ENCODE measurements at regions not wholly inside any gene's neighbourhood (a gene's known extent, or its start where the extent isn't known, plus 50 kb on each side); places are given as distances from the start of the nearest gene placed in this dataset.

GRCh38 chr3:40631341-40631995 is 106.7 kb downstream of the ZNF621 start:
- TF ChIP-seq, protein P1, sequence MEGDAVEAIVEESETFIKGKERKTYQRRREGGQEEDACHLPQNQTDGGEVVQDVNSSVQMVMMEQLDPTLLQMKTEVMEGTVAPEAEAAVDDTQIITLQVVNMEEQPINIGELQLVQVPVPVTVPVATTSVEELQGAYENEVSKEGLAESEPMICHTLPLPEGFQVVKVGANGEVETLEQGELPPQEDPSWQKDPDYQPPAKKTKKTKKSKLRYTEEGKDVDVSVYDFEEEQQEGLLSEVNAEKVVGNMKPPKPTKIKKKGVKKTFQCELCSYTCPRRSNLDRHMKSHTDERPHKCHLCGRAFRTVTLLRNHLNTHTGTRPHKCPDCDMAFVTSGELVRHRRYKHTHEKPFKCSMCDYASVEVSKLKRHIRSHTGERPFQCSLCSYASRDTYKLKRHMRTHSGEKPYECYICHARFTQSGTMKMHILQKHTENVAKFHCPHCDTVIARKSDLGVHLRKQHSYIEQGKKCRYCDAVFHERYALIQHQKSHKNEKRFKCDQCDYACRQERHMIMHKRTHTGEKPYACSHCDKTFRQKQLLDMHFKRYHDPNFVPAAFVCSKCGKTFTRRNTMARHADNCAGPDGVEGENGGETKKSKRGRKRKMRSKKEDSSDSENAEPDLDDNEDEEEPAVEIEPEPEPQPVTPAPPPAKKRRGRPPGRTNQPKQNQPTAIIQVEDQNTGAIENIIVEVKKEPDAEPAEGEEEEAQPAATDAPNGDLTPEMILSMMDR (IDR thresholded peaks at IDR 0.05; ENCODE audit: borderline replicate concordance, control extremely low read depth, extremely low read depth, insufficient read depth, missing control alignments) = no peak
- DNase-seq (ENCODE audit: low spot score) = no peak
- in situ Hi-C loops (cut with MboI; ENCODE audit: low sequenced_read_pairs, unreplicated experiment) = no loop called here

GRCh38 chr3:40637906-40638305 is 113.1 kb downstream of the ZNF621 start:
- in situ Hi-C loops (cut with MboI; ENCODE audit: low sequenced_read_pairs, unreplicated experiment) = no loop called here
- DNase-seq (ENCODE audit: low spot score) = no peak
- TF ChIP-seq, protein P1 (IDR thresholded peaks at IDR 0.05; ENCODE audit: borderline replicate concordance, control extremely low read depth, extremely low read depth, insufficient read depth, missing control alignments) = no peak

GRCh38 chr3:40639006-40639405 is 114.2 kb downstream of the ZNF621 start:
- TF ChIP-seq, protein P1 (IDR thresholded peaks at IDR 0.05; ENCODE audit: borderline replicate concordance, control extremely low read depth, extremely low read depth, insufficient read depth, missing control alignments) = no peak
- DNase-seq (ENCODE audit: low spot score) = no peak
- in situ Hi-C loops (cut with MboI; ENCODE audit: low sequenced_read_pairs, unreplicated experiment) = no loop called here

- in situ Hi-C loops (cut with MboI; ENCODE audit: low sequenced_read_pairs, unreplicated experiment) = no loop called here
- TF ChIP-seq, protein P1 (IDR thresholded peaks at IDR 0.05; ENCODE audit: borderline replicate concordance, control extremely low read depth, extremely low read depth, insufficient read depth, missing control alignments) = no peak
- DNase-seq (ENCODE audit: low spot score) = no peak
Measured at GRCh38 chr3:40642812-40643211, 118.1 kb downstream of the ZNF621 start.

DNA sequence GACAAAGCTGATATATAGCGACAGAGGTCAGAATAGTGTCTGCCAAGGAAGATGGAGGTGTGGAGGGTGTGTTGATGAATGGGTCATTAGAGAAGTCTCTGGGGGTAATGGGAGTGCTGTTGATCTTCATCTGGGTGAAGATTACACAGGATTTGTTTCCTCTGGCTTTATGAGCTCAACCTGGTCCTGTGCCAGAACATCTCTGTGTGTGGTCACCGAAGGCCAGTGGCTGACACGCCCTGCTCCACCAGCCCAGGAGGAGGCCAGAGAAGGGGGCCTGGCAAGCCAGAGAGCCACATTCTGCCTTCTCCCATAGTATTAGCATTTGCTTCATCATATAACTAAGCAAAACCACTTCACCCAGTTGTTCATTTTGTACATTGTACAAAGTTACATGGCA is 121.1 kb downstream of the ZNF621 start:
- TF ChIP-seq, protein P1 (IDR thresholded peaks at IDR 0.05; ENCODE audit: borderline replicate concordance, control extremely low read depth, extremely low read depth, insufficient read depth, missing control alignments) = no peak
- in situ Hi-C loops (cut with MboI; ENCODE audit: low sequenced_read_pairs, unreplicated experiment) = no loop called here
- DNase-seq (ENCODE audit: low spot score) = no peak

DNA sequence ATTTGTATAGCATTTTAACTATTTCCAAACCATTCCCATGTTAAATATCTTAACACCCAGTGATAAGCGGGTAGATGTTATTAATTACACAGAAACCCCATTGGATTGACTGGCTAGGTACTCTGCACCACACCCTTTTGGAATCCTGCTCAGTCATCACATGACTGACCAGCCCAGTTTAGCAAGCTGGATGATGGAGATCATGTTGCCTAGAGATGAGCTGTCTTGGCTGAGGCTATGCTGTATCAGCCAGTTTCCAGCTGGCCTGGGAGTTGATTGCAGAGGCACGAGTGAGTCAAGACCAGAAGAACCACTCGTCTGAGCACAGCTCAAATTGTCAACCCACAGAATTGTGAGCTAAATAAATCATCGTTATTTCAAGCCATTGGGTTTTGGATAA is 124.6 kb downstream of the ZNF621 start:
- TF ChIP-seq, protein P1 (IDR thresholded peaks at IDR 0.05; ENCODE audit: borderline replicate concordance, control extremely low read depth, extremely low read depth, insufficient read depth, missing control alignments) = no peak
- no peak for DNase-seq (ENCODE audit: low spot score)
- in situ Hi-C loops (cut with MboI; ENCODE audit: low sequenced_read_pairs, unreplicated experiment) = no loop called here

All from GM13976 (cell line).